ENCODE measurements at regions not wholly inside any gene's neighbourhood (a gene's known extent, or its start where the extent isn't known, plus 50 kb on each side); places are given as distances from the start of the nearest gene placed in this dataset.
A peak's percentile ranks its signal among the peaks of the same experiment; 100 is the strongest.

- H3K27ac ChIP-seq (ENCODE audit: low read depth in 1 of 2, low read length in 1 of 2) = no peak overlapping the region
- no peaks in the 10 kb centered on the region for H3K27me3 ChIP-seq (ENCODE audit: control insufficient read depth in 3 of 3, insufficient read depth in 3 of 3, low read length in 2 of 3)
- WGBS, 2 donors = 70 to 94% methylated on average over 1 of the region's 1 CpG
- no peaks in the 10 kb centered on the region for H3K9me3 ChIP-seq (ENCODE audit: control insufficient read depth in 4 of 4, insufficient read depth in 3 of 4, low read length in 3 of 4)
- DNase-seq (no peak), ATAC-seq (ENCODE audit: insufficient read depth, low FRiP score) (no peak)
- no peak overlapping the region for H3K9ac ChIP-seq (ENCODE audit: insufficient read depth in 1 of 2, low read length in 2 of 2)
- no peaks in the 10 kb centered on the region for H3K36me3 ChIP-seq (ENCODE audit: control insufficient read depth in 4 of 4, insufficient read depth in 4 of 4, low read length in 4 of 4)
- TF ChIP-seq, protein P1, sequence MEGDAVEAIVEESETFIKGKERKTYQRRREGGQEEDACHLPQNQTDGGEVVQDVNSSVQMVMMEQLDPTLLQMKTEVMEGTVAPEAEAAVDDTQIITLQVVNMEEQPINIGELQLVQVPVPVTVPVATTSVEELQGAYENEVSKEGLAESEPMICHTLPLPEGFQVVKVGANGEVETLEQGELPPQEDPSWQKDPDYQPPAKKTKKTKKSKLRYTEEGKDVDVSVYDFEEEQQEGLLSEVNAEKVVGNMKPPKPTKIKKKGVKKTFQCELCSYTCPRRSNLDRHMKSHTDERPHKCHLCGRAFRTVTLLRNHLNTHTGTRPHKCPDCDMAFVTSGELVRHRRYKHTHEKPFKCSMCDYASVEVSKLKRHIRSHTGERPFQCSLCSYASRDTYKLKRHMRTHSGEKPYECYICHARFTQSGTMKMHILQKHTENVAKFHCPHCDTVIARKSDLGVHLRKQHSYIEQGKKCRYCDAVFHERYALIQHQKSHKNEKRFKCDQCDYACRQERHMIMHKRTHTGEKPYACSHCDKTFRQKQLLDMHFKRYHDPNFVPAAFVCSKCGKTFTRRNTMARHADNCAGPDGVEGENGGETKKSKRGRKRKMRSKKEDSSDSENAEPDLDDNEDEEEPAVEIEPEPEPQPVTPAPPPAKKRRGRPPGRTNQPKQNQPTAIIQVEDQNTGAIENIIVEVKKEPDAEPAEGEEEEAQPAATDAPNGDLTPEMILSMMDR (IDR thresholded peaks at IDR 0.05; ENCODE audit: control extremely low read depth, extremely low read depth) = no peak
- H3K4me1 ChIP-seq (ENCODE audit: control insufficient read depth in 5 of 5, insufficient read depth in 5 of 5, low read length in 5 of 5) = peaks cover 0 to 39% (median 15%) of the 10 kb centered on the region in 5 donors
- H3K4me3 ChIP-seq = no peak overlapping the region
Measured at GRCh38 chr15:38896647-38897046, 332.0 kb upstream of the RASGRP1 start.

GRCh38 chr15:38897551-38897950 lies 332.9 kb upstream of the RASGRP1 start:
- Histone ChIP-seq H3K9ac (ENCODE audit: insufficient read depth in 1 of 2, low read length in 2 of 2) (no peak overlapping the region), H3K27me3 (ENCODE audit: control insufficient read depth in 3 of 3, insufficient read depth in 3 of 3, low read length in 2 of 3) (no peaks in the 10 kb centered on the region), H3K36me3 (ENCODE audit: control insufficient read depth in 4 of 4, insufficient read depth in 4 of 4, low read length in 4 of 4) (no peaks in the 10 kb centered on the region), H3K4me1 (ENCODE audit: control insufficient read depth in 5 of 5, insufficient read depth in 5 of 5, low read length in 5 of 5) (peaks cover 0 to 39% (median 15%) of the 10 kb centered on the region in 5 donors), H3K9me3 (ENCODE audit: control insufficient read depth in 4 of 4, insufficient read depth in 3 of 4, low read length in 3 of 4) (no peaks in the 10 kb centered on the region), H3K27ac (ENCODE audit: low read depth in 1 of 2, low read length in 1 of 2) (no peak overlapping the region), H3K4me3 (no peak overlapping the region)
- ATAC-seq (ENCODE audit: insufficient read depth, low FRiP score) (no peak), DNase-seq (peak in 2 of 3 donors; percentile 81 to 90)
- WGBS, 2 donors = 17 to 26% methylated on average over 1 of the region's 1 CpG
- TF ChIP-seq, protein P1 (IDR thresholded peaks at IDR 0.05; ENCODE audit: control extremely low read depth, extremely low read depth) = no peak

- Histone ChIP-seq H3K27ac (ENCODE audit: low read depth in 1 of 2, low read length in 1 of 2) (no peak overlapping the region), H3K4me1 (ENCODE audit: control insufficient read depth in 5 of 5, insufficient read depth in 5 of 5, low read length in 5 of 5) (peaks cover 0 to 38% (median 15%) of the 10 kb centered on the region in 5 donors), H3K4me3 (no peak overlapping the region), H3K9me3 (ENCODE audit: control insufficient read depth in 4 of 4, insufficient read depth in 3 of 4, low read length in 3 of 4) (no peaks in the 10 kb centered on the region), H3K36me3 (ENCODE audit: control insufficient read depth in 4 of 4, insufficient read depth in 4 of 4, low read length in 4 of 4) (no peaks in the 10 kb centered on the region), H3K9ac (ENCODE audit: insufficient read depth in 1 of 2, low read length in 2 of 2) (no peak overlapping the region), H3K27me3 (ENCODE audit: control insufficient read depth in 3 of 3, insufficient read depth in 3 of 3, low read length in 2 of 3) (no peaks in the 10 kb centered on the region)
- TF ChIP-seq, protein P1 (IDR thresholded peaks at IDR 0.05; ENCODE audit: control extremely low read depth, extremely low read depth) = no peak
- DNase-seq = no peak
- no peak for ATAC-seq (ENCODE audit: insufficient read depth, low FRiP score)
- 73 to 88% methylated on average over 1 of the region's 1 CpG for WGBS, 2 donors
Measured at GRCh38 chr15:38898236-38898635, 333.6 kb upstream of the RASGRP1 start.

DNA sequence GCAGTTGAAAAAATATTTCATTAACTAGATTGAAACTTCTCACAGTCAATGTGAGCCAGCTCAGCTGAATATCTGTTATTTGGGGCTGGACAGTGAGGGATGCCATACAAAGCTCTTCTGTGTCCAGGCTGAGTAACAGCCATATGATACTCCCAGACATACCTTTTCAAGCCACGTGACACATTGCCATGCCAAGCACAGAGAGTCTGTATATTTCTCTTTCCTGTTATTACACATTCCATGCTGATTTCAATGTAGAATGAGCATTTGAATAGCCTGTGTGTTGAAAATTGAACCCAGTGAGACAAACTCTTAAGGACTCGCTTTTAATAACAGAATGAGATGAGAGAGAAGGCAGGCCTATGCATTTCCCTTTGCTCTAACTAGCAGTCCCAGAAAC lies 334.7 kb upstream of the RASGRP1 start:
- Histone ChIP-seq H3K36me3 (ENCODE audit: control insufficient read depth in 4 of 4, insufficient read depth in 4 of 4, low read length in 4 of 4) (no peaks in the 10 kb centered on the region), H3K27me3 (ENCODE audit: control insufficient read depth in 3 of 3, insufficient read depth in 3 of 3, low read length in 2 of 3) (no peaks in the 10 kb centered on the region), H3K27ac (ENCODE audit: low read depth in 1 of 2, low read length in 1 of 2) (no peak overlapping the region), H3K9me3 (ENCODE audit: control insufficient read depth in 4 of 4, insufficient read depth in 3 of 4, low read length in 3 of 4) (no peaks in the 10 kb centered on the region), H3K4me1 (ENCODE audit: control insufficient read depth in 5 of 5, insufficient read depth in 5 of 5, low read length in 5 of 5) (peaks cover 0 to 27% (median 11%) of the 10 kb centered on the region in 5 donors), H3K4me3 (no peak overlapping the region), H3K9ac (ENCODE audit: insufficient read depth in 1 of 2, low read length in 2 of 2) (no peak overlapping the region)
- DNase-seq (no peak), ATAC-seq (ENCODE audit: insufficient read depth, low FRiP score) (no peak)
- WGBS, 2 donors = 76 to 85% methylated on average over 2 of the region's 2 CpGs
- TF ChIP-seq, protein P1 (IDR thresholded peaks at IDR 0.05; ENCODE audit: control extremely low read depth, extremely low read depth) = no peak
